CD8-positive, alpha-beta memory T cell (primary cell): ENCODE measurements at regions not wholly inside any gene's neighbourhood (a gene's known extent, or its start where the extent isn't known, plus 50 kb on each side); places are given as distances from the start of the nearest gene placed in this dataset.

ENCODE experiments used
- CTCF ChIA-PET: fragments of 350-600 bp; sonication (Branson Sonifier 250); formaldehyde crosslinking; loops from one replicate; lab custom pipeline; 2021; ENCODE audit warnings: antibody characterized with exemption; lab: Charles Lee
- POLR2A ChIA-PET: fragments of 350-600 bp; sonication (Branson Sonifier 250); formaldehyde crosslinking; loops from one replicate; lab custom pipeline; 2021; ENCODE audit warnings: antibody characterized with exemption; lab: Charles Lee
- DNase-seq, 5 donors: peaks; one replicate each; pipeline versions ENCODE4 v3.0.0 to v3.0.0-alpha.2; 2020 to 2022; ENCODE audit warnings: mixed read lengths in 1 of 5
- H3K27ac ChIP-seq: one replicate; pipeline ENCODE4 v1.7.0; 2013; ENCODE audit warnings: low read depth, mild to moderate bottlenecking, low read length, moderate library complexity
- H3K27me3 ChIP-seq: 2 replicates; pipeline ENCODE4 v1.7.0; 2013; ENCODE audit warnings: low read length, mild to moderate bottlenecking; ENCODE audit not compliant: insufficient read depth, poor library complexity, severe bottlenecking
- H3K36me3 ChIP-seq: 2 replicates; pipeline ENCODE4 v1.7.0; 2013; ENCODE audit warnings: mild to moderate bottlenecking, low read length, moderate library complexity; ENCODE audit not compliant: insufficient read depth
- H3K4me1 ChIP-seq: 2 replicates; pipeline ENCODE4 v1.7.0; 2013; ENCODE audit warnings: mild to moderate bottlenecking, low read length, moderate library complexity; ENCODE audit not compliant: insufficient read depth
- H3K4me3 ChIP-seq: 2 replicates; pipeline ENCODE4 v1.7.0; 2013; ENCODE audit warnings: mild to moderate bottlenecking, low read length
- H3K9me3 ChIP-seq: 2 replicates; pipeline ENCODE4 v1.7.0; 2013; ENCODE audit warnings: mild to moderate bottlenecking, low read length
- H3K27ac Mint-ChIP-seq, 8 donors: one replicate each; pipeline ENCODE4 v1.8.0; 2020 to 2021; ENCODE audit warnings: mixed read lengths in 8 of 8, mild to moderate bottlenecking in 6 of 8, inconsistent platforms in 3 of 8, moderate library complexity in 3 of 8
- H3K27me3 Mint-ChIP-seq, 2 donors: one replicate each; pipeline ENCODE4 v1.8.0; 2020 to 2021; ENCODE audit warnings: mixed read lengths in 2 of 2, mild to moderate bottlenecking in 1 of 2, moderate library complexity in 1 of 2
- H3K36me3 Mint-ChIP-seq, 3 donors: one replicate each; pipeline ENCODE4 v1.8.0; 2020 to 2021; ENCODE audit warnings: mixed read lengths in 3 of 3, inconsistent platforms in 1 of 3, mild to moderate bottlenecking in 1 of 3
- H3K4me1 Mint-ChIP-seq, 3 donors: one replicate each; pipeline ENCODE4 v1.8.0; 2020 to 2021; ENCODE audit warnings: mixed read lengths in 3 of 3, inconsistent platforms in 1 of 3, mild to moderate bottlenecking in 1 of 3
- H3K4me3 Mint-ChIP-seq, 7 donors: one replicate each; pipeline ENCODE4 v1.8.0; 2020 to 2021; ENCODE audit warnings: mixed read lengths in 7 of 7, mild to moderate bottlenecking in 6 of 7, moderate library complexity in 4 of 7, inconsistent platforms in 2 of 7
- H3K9me3 Mint-ChIP-seq, 5 donors: one replicate each; pipeline ENCODE4 v1.8.0; 2020 to 2022; ENCODE audit warnings: mixed read lengths in 5 of 5, mild to moderate bottlenecking in 3 of 5, moderate library complexity in 2 of 5, inconsistent platforms in 1 of 5

DNA sequence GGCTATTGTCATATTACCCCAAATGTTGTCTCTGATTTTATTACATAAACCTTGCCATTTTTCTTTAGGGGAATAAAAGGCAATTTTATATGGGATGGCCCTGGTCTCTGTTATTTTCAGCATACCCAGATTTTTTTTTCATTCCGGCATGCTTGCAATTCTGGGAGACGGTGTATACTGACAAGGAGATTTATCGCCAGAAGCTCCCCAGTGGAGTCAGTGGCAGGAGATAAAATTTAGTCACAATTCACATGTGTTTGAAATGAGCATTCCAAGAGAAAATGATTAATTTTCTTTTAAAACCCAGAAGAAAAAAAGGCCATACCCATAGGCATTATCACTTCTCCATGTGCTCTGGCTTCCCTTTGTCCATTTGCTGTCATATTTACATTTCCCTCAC lies 250.8 kb upstream of the RSPO3 start:
- H3K27ac ChIP-seq: no peak overlapping the region
- POLR2A ChIA-PET: no interaction called here
- no peaks in the 10 kb centered on the region for H3K9me3 ChIP-seq
- Mint-ChIP-seq H3K4me1 (no peaks in the 10 kb centered on the region), H3K9me3 (peaks cover 0 to 4% (median 0%) of the 10 kb centered on the region in 5 donors), H3K36me3 (no peaks in the 10 kb centered on the region), H3K4me3 (no peak overlapping the region), H3K27me3 (no peaks in the 10 kb centered on the region), H3K27ac (no peak overlapping the region)
- CTCF ChIA-PET: no interaction called here
- no peak for DNase-seq
- H3K27me3 ChIP-seq: no peaks in the 10 kb centered on the region
- no peaks in the 10 kb centered on the region for H3K4me1 ChIP-seq
- no peak overlapping the region for H3K4me3 ChIP-seq
- H3K36me3 ChIP-seq: no peaks in the 10 kb centered on the region

- CTCF ChIA-PET: no interaction called here
- Mint-ChIP-seq H3K4me1 (no peaks in the 10 kb centered on the region), H3K4me3 (no peak overlapping the region)
Observed at GRCh38 chr6:126873351-126873750, 245.1 kb upstream of the RSPO3 start.

GRCh38 chr6:126873791-126874190 lies 244.7 kb upstream of the RSPO3 start:
- ChIA-PET POLR2A (no interaction called here), CTCF (no interaction called here)
- Mint-ChIP-seq H3K4me3 (no peak overlapping the region), H3K27me3 (no peaks in the 10 kb centered on the region), H3K27ac (no peak overlapping the region), H3K9me3 (peaks cover 0 to 5% (median 0%) of the 10 kb centered on the region in 5 donors), H3K36me3 (no peaks in the 10 kb centered on the region), H3K4me1 (no peaks in the 10 kb centered on the region)
- no peak for DNase-seq
- H3K4me3 ChIP-seq: no peak overlapping the region
- H3K4me1 ChIP-seq: no peaks in the 10 kb centered on the region
- H3K27ac ChIP-seq: no peak overlapping the region
- no peaks in the 10 kb centered on the region for H3K9me3 ChIP-seq
- H3K27me3 ChIP-seq: no peaks in the 10 kb centered on the region
- H3K36me3 ChIP-seq: no peaks in the 10 kb centered on the region

More at GRCh38 chr6:126873351-126873750, 245.1 kb upstream of the RSPO3 start:
- H3K9me3 Mint-ChIP-seq: peaks cover 0 to 5% (median 0%) of the 10 kb centered on the region in 5 donors
- POLR2A ChIA-PET: no interaction called here
- Histone ChIP-seq H3K27ac (no peak overlapping the region), H3K9me3 (no peaks in the 10 kb centered on the region), H3K4me3 (no peak overlapping the region), H3K4me1 (no peaks in the 10 kb centered on the region), H3K36me3 (no peaks in the 10 kb centered on the region), H3K27me3 (no peaks in the 10 kb centered on the region)
- no peaks in the 10 kb centered on the region for H3K27me3 Mint-ChIP-seq
- H3K36me3 Mint-ChIP-seq: no peaks in the 10 kb centered on the region
- H3K27ac Mint-ChIP-seq: no peak overlapping the region
- DNase-seq: no peak

DNA sequence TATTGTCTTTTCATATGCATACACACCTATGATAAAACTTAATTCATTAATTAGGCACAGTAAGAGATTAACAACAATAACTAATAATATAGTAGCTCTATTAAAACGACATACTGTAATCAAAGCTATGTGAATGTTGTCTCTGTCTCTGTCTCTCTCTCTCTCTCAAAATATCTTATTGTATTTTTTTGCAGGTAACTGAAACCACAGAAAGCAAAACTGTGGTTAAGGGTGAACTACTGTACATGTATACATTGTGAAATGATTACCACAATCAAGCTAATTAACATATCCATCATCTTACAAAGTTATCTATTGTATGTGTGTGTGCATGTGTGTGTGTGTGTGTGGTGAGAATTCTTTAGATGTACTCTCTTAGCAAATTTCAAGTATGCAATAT lies 242.0 kb upstream of the RSPO3 start:
- Mint-ChIP-seq H3K4me3 (no peak overlapping the region), H3K9me3 (peaks cover 0 to 5% (median 0%) of the 10 kb centered on the region in 5 donors), H3K4me1 (no peaks in the 10 kb centered on the region), H3K36me3 (no peaks in the 10 kb centered on the region), H3K27me3 (no peaks in the 10 kb centered on the region), H3K27ac (no peak overlapping the region)
- DNase-seq: no peak
- Histone ChIP-seq H3K4me3 (no peak overlapping the region), H3K4me1 (no peaks in the 10 kb centered on the region), H3K9me3 (no peaks in the 10 kb centered on the region), H3K27me3 (no peaks in the 10 kb centered on the region), H3K27ac (no peak overlapping the region), H3K36me3 (no peaks in the 10 kb centered on the region)
- ChIA-PET POLR2A (no interaction called here), CTCF (no interaction called here)

DNA sequence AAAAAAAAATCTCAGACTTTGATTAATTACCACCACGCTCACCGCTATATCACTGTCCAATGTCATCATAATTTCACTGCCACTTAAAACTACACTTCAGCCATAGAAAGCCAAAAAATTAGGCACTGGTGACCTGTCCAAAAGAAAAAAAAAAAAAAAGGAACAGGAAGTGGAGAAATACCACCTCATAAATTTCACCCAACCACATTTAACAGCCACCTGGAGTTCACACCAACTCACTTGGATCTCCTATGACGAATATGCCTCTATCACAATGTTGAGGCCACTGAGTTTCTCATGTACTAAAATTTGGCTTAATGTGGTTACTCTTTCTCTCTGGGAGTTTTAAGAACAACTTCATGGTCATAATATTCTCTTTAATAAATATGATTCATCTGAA lies 237.5 kb upstream of the RSPO3 start:
- ChIA-PET POLR2A (no interaction called here), CTCF (no interaction called here)
- Histone ChIP-seq H3K4me1 (no peaks in the 10 kb centered on the region), H3K9me3 (no peaks in the 10 kb centered on the region), H3K27ac (no peak overlapping the region), H3K27me3 (no peaks in the 10 kb centered on the region), H3K4me3 (no peak overlapping the region), H3K36me3 (no peaks in the 10 kb centered on the region)
- Mint-ChIP-seq H3K4me3 (no peak overlapping the region), H3K36me3 (no peaks in the 10 kb centered on the region), H3K27me3 (no peaks in the 10 kb centered on the region), H3K4me1 (no peaks in the 10 kb centered on the region), H3K9me3 (peaks cover 0 to 2% (median 0%) of the 10 kb centered on the region in 5 donors), H3K27ac (no peak overlapping the region)
- DNase-seq: no peak

GRCh38 chr6:126886106-126886505 lies 232.4 kb upstream of the RSPO3 start:
- Mint-ChIP-seq H3K9me3 (peaks cover 0 to 2% (median 0%) of the 10 kb centered on the region in 5 donors), H3K27ac (no peak overlapping the region), H3K36me3 (no peaks in the 10 kb centered on the region), H3K4me3 (no peak overlapping the region), H3K27me3 (no peaks in the 10 kb centered on the region), H3K4me1 (no peaks in the 10 kb centered on the region)
- DNase-seq: no peak
- no peaks in the 10 kb centered on the region for H3K27me3 ChIP-seq
- no peaks in the 10 kb centered on the region for H3K4me1 ChIP-seq
- no peak overlapping the region for H3K27ac ChIP-seq
- CTCF ChIA-PET: no interaction called here
- H3K36me3 ChIP-seq: no peaks in the 10 kb centered on the region
- POLR2A ChIA-PET: no interaction called here
- H3K9me3 ChIP-seq: no peaks in the 10 kb centered on the region
- no peak overlapping the region for H3K4me3 ChIP-seq

DNA sequence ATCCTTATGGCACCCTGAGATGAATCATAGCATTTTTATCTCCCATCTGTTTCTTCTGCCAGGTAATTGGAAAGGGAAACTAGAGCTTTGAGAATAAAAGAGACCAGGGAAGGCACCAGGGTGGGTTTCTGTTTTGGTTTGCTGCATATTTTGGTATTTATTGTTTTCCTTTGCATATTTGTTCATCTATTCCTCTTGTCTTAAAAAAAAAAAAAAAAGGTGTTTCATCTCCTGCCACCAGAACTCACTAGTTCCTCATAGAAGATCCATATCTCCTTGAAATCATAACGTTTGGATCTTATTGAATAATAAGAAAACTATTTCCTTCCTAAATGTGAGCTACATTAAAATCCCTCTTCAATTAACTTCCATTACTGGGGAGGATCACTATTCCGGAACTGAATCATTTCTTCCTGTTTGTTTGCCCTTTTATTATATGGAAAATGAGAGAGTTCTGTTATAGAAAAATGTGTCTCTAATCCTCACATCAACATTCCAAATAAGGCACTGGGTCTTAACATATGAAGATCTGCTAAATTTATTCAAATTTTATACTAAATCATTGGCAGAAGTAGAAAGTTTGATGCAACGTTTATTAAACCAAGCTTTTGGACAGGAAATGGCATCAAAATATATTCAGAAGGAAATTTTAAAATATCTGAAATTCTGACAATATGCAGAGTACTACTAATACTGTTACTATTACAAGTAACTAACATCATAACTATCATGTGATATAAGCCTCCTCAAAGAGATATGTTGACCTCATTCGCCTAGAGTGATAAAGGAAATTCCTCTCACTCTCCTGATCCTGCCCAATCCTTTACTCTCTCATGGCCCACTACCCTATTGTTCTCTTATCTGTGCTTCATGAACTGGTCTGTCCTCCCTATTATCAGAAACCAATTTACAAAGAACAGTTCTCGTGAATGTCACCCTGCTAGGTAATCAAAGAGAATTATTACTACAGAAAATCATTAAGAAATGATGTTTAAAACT lies 229.4 kb upstream of the RSPO3 start:
- no peaks in the 10 kb centered on the region for H3K9me3 Mint-ChIP-seq
- no peaks in the 10 kb centered on the region for H3K36me3 Mint-ChIP-seq
- no peaks in the 10 kb centered on the region for H3K4me1 Mint-ChIP-seq
- no peaks in the 10 kb centered on the region for H3K9me3 ChIP-seq
- CTCF ChIA-PET: interaction anchor here (0.7 kb wide), 1 partner anchor 348 kb away, joined by 3 read pairs; no protein-coding TSS in a partner anchor
- H3K27ac ChIP-seq: no peak overlapping the region
- no peak overlapping the region for H3K27ac Mint-ChIP-seq
- POLR2A ChIA-PET: no interaction called here
- no peaks in the 10 kb centered on the region for H3K36me3 ChIP-seq
- no peak overlapping the region for H3K4me3 ChIP-seq
- H3K27me3 Mint-ChIP-seq: no peaks in the 10 kb centered on the region
- no peak overlapping the region for H3K4me3 Mint-ChIP-seq
- H3K4me1 ChIP-seq: no peaks in the 10 kb centered on the region
- no peak for DNase-seq
- no peaks in the 10 kb centered on the region for H3K27me3 ChIP-seq

DNA sequence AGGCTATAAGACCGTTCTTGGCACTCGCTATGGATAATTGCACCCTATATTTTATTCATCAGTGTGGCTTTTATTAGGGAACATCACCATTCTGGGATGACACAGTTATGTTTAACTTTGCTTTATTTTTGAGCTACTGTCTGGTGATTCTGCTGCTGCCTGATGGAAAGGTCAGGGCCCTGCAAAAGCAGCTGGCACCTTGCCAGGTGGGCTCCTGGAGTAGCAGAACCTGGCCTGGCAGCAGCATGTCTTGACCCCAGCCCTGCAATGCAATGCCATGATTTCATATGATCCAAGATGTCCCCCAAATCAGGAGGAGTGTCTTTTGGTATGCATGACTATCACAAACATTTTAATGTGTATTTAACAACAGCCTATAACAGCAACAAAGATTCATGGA lies 228.4 kb upstream of the RSPO3 start:
- Histone ChIP-seq H3K36me3 (no peaks in the 10 kb centered on the region), H3K4me3 (no peak overlapping the region), H3K4me1 (no peaks in the 10 kb centered on the region), H3K27me3 (no peaks in the 10 kb centered on the region), H3K9me3 (no peaks in the 10 kb centered on the region), H3K27ac (no peak overlapping the region)
- Mint-ChIP-seq H3K9me3 (no peaks in the 10 kb centered on the region), H3K4me3 (no peak overlapping the region), H3K4me1 (no peaks in the 10 kb centered on the region), H3K27me3 (no peaks in the 10 kb centered on the region), H3K36me3 (no peaks in the 10 kb centered on the region), H3K27ac (no peak overlapping the region)
- no peak for DNase-seq
- POLR2A ChIA-PET: no interaction called here
- CTCF ChIA-PET: no interaction called here
